ENCODE measurements at regions not wholly inside any gene's neighbourhood (a gene's known extent, or its start where the extent isn't known, plus 50 kb on each side); places are given as distances from the start of the nearest gene placed in this dataset.

- no peak for FAIRE-seq
- TF ChIP-seq CTCF (IDR thresholded peaks at IDR 0.05; ENCODE audit: insufficient read depth, low read length, severe bottlenecking) = no peak
- no peak overlapping the region for H3K4me3 ChIP-seq (ENCODE audit: low read depth, low read length)
- H3K27me3 ChIP-seq (ENCODE audit: control insufficient read depth, insufficient read depth, low read length) = no peaks in the 10 kb centered on the region
- peaks cover 2% of the 10 kb centered on the region for H3K36me3 ChIP-seq (ENCODE audit: control insufficient read depth, insufficient read depth, low read length)
- DNase-seq (ENCODE audit: low read depth) = no peak
Measured at GRCh38 chr9:129331493-129331765, 153.4 kb upstream of the IER5L start.

- no peak overlapping the region for H3K4me3 ChIP-seq (ENCODE audit: low read depth, low read length)
- FAIRE-seq (no peak), DNase-seq (ENCODE audit: low read depth) (no peak)
- TF ChIP-seq CTCF (IDR thresholded peaks at IDR 0.05; ENCODE audit: insufficient read depth, low read length, severe bottlenecking) = no peak
- H3K27me3 ChIP-seq (ENCODE audit: control insufficient read depth, insufficient read depth, low read length) = no peaks in the 10 kb centered on the region
- peaks cover 1% of the 10 kb centered on the region for H3K36me3 ChIP-seq (ENCODE audit: control insufficient read depth, insufficient read depth, low read length)
Measured at GRCh38 chr9:129330711-129331492, 152.8 kb upstream of the IER5L start.

GRCh38 chr9:129328355-129329042, 150.4 kb upstream of the IER5L start:
- Histone ChIP-seq H3K27me3 (ENCODE audit: control insufficient read depth, insufficient read depth, low read length) (no peaks in the 10 kb centered on the region), H3K36me3 (ENCODE audit: control insufficient read depth, insufficient read depth, low read length) (no peaks in the 10 kb centered on the region), H3K4me3 (ENCODE audit: low read depth, low read length) (no peak overlapping the region)
- FAIRE-seq (no peak), DNase-seq (ENCODE audit: low read depth) (no peak)
- TF ChIP-seq CTCF (IDR thresholded peaks at IDR 0.05; ENCODE audit: insufficient read depth, low read length, severe bottlenecking) = no peak

- Histone ChIP-seq H3K27me3 (ENCODE audit: control insufficient read depth, insufficient read depth, low read length) (no peaks in the 10 kb centered on the region), H3K4me3 (ENCODE audit: low read depth, low read length) (no peak overlapping the region), H3K36me3 (ENCODE audit: control insufficient read depth, insufficient read depth, low read length) (no peaks in the 10 kb centered on the region)
- DNase-seq (ENCODE audit: low read depth) (no peak), FAIRE-seq (no peak)
- no peak for TF ChIP-seq CTCF (IDR thresholded peaks at IDR 0.05; ENCODE audit: insufficient read depth, low read length, severe bottlenecking)
Measured at GRCh38 chr9:129327552-129328328, 149.7 kb upstream of the IER5L start.

GRCh38 chr9:129326061-129327005, 148.3 kb upstream of the IER5L start:
- no peak for TF ChIP-seq CTCF (IDR thresholded peaks at IDR 0.05; ENCODE audit: insufficient read depth, low read length, severe bottlenecking)
- H3K4me3 ChIP-seq (ENCODE audit: low read depth, low read length) = no peak overlapping the region
- no peaks in the 10 kb centered on the region for H3K27me3 ChIP-seq (ENCODE audit: control insufficient read depth, insufficient read depth, low read length)
- H3K36me3 ChIP-seq (ENCODE audit: control insufficient read depth, insufficient read depth, low read length) = no peaks in the 10 kb centered on the region
- DNase-seq (ENCODE audit: low read depth) (no peak), FAIRE-seq (no peak)
